GM21515 (cell line): ENCODE measurements at regions not wholly inside any gene's neighbourhood (a gene's known extent, or its start where the extent isn't known, plus 50 kb on each side); places are given as distances from the start of the nearest gene placed in this dataset.

Experiments
- ATAC-seq: cut with Tn5 transposase; IDR thresholded peaks from one replicate; pipeline ENCODE4 v1.9.1; 2021; ENCODE audit not compliant: unreplicated experiment

GRCh38 chr4:15226203-15226602 is 201.6 kb upstream of the C1QTNF7 start:
- ATAC-seq: no peak

- peak; percentile 91 for ATAC-seq
These were observed 196.4 kb upstream of the C1QTNF7 start for GRCh38 chr4:15231265-15232091.

- ATAC-seq: no peak
These were observed 195.2 kb upstream of the C1QTNF7 start for GRCh38 chr4:15232366-15233263.

- no peak for ATAC-seq
These were observed 194.6 kb upstream of the C1QTNF7 start for GRCh38 chr4:15233264-15233597.

GRCh38 chr4:15233626-15234025 is 194.2 kb upstream of the C1QTNF7 start:
- ATAC-seq: no peak

GRCh38 chr4:15234116-15234855 is 193.5 kb upstream of the C1QTNF7 start:
- no peak for ATAC-seq

DNA sequence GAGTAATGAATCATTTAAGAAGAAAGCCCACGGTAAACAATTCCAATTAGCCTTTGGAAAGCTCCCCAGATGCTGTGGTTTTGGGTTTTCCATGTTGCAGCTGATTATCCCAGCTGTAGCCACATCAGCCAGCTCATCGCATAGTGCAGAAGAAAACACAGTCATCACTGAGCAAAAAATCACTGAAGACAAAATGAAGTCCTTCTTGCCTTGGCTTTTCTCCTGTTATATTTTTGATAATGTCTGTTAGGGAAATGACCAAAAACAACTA is 193.0 kb upstream of the C1QTNF7 start:
- ATAC-seq: no peak

DNA sequence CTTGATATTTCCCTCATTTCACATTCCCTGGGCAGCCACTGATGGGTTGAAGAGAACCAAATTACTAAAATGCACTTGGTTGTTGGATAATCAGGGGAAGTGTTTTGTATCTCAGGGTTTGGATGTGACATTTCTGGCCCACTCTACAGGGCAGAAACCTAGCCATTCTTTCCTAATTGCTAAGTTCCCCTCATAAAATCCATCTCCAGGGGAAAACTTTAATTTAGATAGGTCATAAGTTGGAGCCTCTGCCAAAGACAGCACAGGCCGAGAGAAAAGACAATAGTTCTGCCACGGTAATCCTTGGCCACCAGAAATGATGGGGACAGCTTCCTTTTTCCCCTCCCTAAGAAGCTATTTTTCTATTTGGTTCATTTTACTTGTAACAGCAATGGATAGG is 192.7 kb upstream of the C1QTNF7 start:
- ATAC-seq: no peak

DNA sequence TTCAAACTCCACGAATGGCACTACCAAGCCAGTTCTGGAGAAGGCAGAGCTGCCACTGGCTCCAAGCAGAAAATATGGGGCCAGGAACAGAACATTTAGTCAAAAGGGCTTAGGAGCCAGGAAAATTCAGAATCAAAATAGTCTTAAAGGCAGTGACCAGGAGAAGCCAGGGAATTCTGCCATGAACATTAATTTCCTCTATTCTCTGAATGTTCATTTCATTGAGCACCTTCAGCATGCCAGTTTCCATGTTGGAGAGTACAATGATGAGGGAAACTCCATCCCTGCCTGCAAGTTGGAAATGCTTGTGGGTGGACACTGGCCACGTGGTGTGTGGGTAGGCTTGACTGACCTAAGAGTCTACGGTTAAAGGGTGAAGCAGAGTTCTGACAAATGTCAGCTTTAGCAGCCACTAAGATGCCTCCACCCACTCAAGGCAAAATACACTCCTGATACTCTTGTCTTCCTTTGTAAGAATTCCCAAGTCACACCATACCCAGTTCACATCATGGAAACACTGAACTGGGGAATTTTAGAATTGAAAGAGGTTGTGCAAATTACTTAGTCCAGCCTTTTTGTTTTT is 190.1 kb upstream of the C1QTNF7 start:
- ATAC-seq: no peak

GRCh38 chr4:15238720-15239119 is 189.1 kb upstream of the C1QTNF7 start:
- peak; percentile 59 for ATAC-seq

- ATAC-seq: no peak
These were observed 188.0 kb upstream of the C1QTNF7 start for GRCh38 chr4:15239866-15240265.

DNA sequence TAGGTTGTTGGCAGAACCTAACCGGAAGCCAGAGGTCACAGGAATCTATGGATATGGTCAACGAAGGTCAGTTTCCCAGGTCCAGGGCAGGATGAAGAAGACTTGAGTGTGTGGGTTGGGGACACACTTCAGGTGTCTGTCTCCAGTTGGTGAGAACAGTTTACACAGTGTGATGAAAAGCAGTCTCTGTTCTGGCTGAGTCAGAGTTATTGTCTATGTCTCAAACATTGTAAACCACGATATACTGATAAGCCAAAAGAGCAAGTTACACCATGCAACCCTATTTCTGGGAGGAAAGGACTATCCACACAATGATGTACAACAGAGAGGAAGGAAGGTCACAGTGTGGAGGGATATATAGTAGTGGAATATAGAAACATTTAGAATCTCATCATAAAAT is 187.1 kb upstream of the C1QTNF7 start:
- ATAC-seq: no peak

DNA sequence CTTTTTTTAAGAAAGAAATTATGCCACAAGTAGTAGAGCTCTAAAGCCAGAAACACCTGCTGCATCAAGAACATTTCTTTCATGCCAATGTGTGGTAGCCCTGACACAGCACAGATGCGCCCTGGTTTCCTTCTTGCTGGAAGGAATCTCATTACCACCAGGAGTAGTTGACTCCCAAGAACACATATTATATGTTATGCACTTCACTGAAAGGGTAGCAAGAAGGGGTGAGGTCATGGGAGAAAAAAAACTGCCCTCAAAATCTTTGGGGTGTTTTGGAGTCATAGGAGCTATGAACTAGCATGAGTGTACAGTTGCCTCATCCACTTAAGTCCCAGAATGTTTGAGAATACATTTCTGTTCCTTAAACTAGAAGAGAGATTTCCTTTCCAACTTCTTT is 185.8 kb upstream of the C1QTNF7 start:
- ATAC-seq: no peak

GRCh38 chr4:15244354-15244753 is 183.5 kb upstream of the C1QTNF7 start:
- ATAC-seq: no peak

DNA sequence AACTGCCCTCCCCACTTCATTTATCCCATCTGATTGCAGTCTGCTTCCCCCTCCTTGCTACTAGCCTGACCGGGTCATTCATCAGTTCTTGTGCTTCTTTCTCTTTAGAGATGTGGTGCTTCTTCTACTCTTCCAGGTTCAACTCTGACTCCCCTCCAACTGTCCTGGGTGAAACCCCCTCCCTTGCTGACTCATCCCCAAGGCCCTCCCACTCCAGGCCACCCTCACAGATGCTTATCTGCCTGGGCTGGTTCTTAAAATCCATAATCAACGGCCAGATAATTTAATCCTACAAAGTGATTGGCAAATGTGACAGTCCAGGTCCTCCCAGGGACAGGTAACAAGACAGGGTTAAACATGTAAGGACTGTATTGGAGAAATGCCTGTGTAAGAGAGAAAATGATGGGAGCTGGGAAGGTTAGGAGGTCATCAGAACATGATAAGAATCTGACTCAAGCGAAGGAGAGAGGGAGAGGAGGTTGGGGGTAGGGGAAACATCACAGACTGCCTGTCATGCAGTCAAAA is 182.8 kb upstream of the C1QTNF7 start:
- no peak for ATAC-seq

GRCh38 chr4:15250021-15250441 is 177.8 kb upstream of the C1QTNF7 start:
- no peak for ATAC-seq

DNA sequence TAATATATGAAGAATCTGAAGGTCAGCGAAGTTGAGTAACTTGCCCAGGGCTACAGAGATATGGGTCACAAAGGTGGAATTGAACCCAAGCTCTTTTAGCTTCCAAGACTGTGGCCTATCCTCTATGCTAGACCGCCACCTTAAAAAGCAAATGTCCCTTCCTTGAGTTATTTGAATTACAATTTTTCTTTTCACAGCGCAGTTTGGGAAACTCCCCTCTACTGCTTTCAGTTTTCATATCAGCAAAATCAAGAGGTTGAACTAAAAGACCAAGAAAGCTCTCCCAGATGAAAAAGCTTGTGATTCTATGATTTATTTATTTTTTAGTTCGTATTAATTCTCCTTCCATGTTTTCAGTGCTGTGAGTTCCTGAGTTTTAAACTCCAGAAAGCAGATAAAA is 174.5 kb upstream of the C1QTNF7 start:
- peak; percentile 85 for ATAC-seq

- no peak for ATAC-seq
These were observed 173.5 kb upstream of the C1QTNF7 start for GRCh38 chr4:15254236-15254880.

- no peak for ATAC-seq
These were observed 172.3 kb upstream of the C1QTNF7 start for GRCh38 chr4:15255537-15255936.

- no peak for ATAC-seq
These were observed 167.1 kb upstream of the C1QTNF7 start for GRCh38 chr4:15260758-15261157.

- no peak for ATAC-seq
These were observed 165.4 kb upstream of the C1QTNF7 start for GRCh38 chr4:15262396-15262795.
